Skeletal muscle satellite cell (primary cell): ENCODE measurements at regions not wholly inside any gene's neighbourhood (a gene's known extent, or its start where the extent isn't known, plus 50 kb on each side); places are given as distances from the start of the nearest gene placed in this dataset.
"Not testable (repeated sequence)": the region's sequence is repeated elsewhere in the genome, so short reads cannot be mapped to it uniquely, and the experiment has no call there.

Source experiments
- H3K27me3 ChIP-seq: 2 replicates; pipeline ENCODE4 v1.7.0; 2013; ENCODE audit warnings: low read length; ENCODE audit not compliant: control insufficient read depth, insufficient read depth
- H3K36me3 ChIP-seq: 2 replicates; pipeline ENCODE4 v1.7.0; 2013; ENCODE audit warnings: mild to moderate bottlenecking, control low read depth, low read length; ENCODE audit not compliant: insufficient read depth
- H3K4me1 ChIP-seq: 2 replicates; pipeline ENCODE4 v1.7.0; 2013; ENCODE audit warnings: low read length; ENCODE audit not compliant: control insufficient read depth, insufficient read depth
- H3K4me2 ChIP-seq: 2 replicates; pipeline ENCODE4 v1.7.0; 2013; ENCODE audit warnings: mild to moderate bottlenecking, low read length
- H3K4me3 ChIP-seq: 2 replicates; pipeline ENCODE4 v1.7.0; 2013; ENCODE audit warnings: low read length
- H3K9ac ChIP-seq: 2 replicates; pipeline ENCODE4 v1.7.0; 2013; ENCODE audit warnings: mild to moderate bottlenecking, low read depth, low read length, moderate library complexity
- H3K9me3 ChIP-seq: replicated peaks from 2 replicates; pipeline ENCODE4 v1.7.0; 2013; ENCODE audit warnings: mild to moderate bottlenecking, control low read depth, low read length

DNA sequence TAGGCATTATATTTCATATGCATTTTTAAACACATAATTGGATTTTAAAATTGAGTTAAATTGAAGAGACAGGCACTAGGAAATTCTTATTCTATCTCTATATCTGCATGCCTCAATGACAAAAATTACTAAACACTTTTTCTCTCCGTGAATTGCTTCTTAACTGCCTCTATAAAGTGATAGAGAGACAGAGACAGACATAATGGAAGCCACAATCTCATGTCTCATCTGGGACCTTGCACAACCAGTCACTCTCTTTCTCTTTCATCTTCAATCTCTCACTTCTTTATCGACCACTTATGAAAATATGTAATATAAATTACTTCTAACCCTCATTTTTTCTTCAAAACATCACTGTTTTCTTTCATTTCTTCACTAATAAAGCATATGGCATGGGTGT lies 238.9 kb upstream of the ZNF804A start:
- no peak overlapping the region for H3K4me3 ChIP-seq
- no peaks in the 10 kb centered on the region for H3K9me3 ChIP-seq
- H3K4me1 ChIP-seq: no peaks in the 10 kb centered on the region
- H3K36me3 ChIP-seq: no peaks in the 10 kb centered on the region
- H3K9ac ChIP-seq: no peak overlapping the region
- H3K4me2 ChIP-seq: no peak overlapping the region
- H3K27me3 ChIP-seq: no peaks in the 10 kb centered on the region

DNA sequence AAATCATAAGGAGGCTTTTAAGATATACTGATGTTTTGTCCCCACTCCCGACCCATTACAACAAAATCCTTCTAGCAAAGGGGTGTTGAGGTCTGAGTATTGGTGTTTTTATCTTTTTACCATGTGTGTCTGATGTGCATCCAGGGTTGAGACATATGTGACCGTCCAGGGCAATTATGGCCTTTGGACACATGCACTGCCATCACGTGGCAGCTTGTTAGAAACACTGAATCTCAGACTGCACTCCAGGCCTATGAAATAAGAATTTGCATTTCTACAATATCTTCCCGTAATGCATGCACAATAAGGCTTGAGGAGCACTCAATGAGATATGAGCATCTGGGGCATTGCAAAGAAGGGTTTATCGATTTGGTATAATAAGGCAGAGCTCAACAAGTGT lies 235.1 kb upstream of the ZNF804A start:
- Histone ChIP-seq H3K9me3 (no peaks in the 10 kb centered on the region), H3K36me3 (no peaks in the 10 kb centered on the region), H3K4me3 (no peak overlapping the region), H3K27me3 (no peaks in the 10 kb centered on the region), H3K4me1 (no peaks in the 10 kb centered on the region), H3K9ac (no peak overlapping the region), H3K4me2 (no peak overlapping the region)

DNA sequence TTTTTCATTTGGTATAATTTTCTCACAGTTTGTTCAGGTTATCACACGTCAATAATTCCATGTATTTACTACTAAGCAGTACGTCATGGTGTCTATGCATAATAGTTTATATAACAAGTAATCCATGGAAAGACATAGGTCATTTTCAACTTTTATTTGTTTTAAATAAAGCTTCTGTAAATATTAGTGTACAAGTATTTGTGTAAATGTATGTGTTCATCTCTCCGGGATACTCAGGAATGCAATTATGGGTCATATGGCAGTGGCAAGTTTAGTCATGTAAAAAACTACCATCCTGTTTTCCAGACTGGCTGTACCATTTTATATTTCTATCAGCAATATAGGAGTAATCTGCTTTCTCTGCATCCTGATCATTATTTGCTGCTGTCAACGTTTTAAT lies 231.1 kb upstream of the ZNF804A start:
- no peak overlapping the region for H3K4me3 ChIP-seq
- H3K4me1 ChIP-seq: no peaks in the 10 kb centered on the region
- no peak overlapping the region for H3K9ac ChIP-seq
- H3K4me2 ChIP-seq: no peak overlapping the region
- no peaks in the 10 kb centered on the region for H3K9me3 ChIP-seq
- H3K27me3 ChIP-seq: no peaks in the 10 kb centered on the region
- no peaks in the 10 kb centered on the region for H3K36me3 ChIP-seq

DNA sequence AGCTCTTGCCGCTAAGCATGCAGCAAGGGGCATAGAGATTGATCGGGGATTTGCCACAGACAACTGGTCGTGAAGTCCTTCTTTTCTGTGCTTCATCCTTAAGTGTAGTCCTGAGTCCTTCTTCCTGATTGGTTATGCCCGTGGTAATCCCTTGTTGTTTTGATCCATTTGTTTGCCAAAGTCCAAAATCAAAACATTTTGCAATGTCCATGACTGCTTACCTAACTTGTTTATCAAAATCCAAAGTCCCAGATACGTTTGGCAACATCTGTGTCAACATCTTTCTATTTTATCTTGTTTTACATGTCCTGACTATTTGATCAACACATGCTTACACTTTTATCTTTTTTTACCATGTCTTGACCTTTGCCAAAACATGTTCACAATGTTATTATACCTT lies 229.0 kb upstream of the ZNF804A start:
- H3K4me2 ChIP-seq: no peak overlapping the region
- H3K4me3 ChIP-seq: no peak overlapping the region
- H3K9ac ChIP-seq: no peak overlapping the region
- no peaks in the 10 kb centered on the region for H3K4me1 ChIP-seq
- no peaks in the 10 kb centered on the region for H3K27me3 ChIP-seq
- no peaks in the 10 kb centered on the region for H3K36me3 ChIP-seq
- no peaks in the 10 kb centered on the region for H3K9me3 ChIP-seq

DNA sequence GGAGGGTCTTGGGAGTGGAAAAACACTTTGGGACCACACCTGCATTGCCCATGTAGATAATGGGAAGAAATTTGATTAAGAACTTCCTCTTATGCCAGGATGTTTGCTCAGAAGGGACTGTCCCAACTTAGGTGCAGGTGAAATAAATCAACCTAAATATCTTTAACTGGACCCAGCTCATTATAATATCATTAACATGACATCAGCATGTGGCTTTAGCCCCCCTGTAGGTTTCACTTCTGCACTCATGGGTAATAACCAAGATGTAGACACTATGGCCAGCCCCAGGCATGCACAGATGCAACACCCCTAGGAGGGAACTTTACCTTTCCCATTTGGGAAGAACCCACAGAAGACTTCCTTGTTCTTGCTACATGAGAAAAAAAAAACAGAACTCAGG lies 227.4 kb upstream of the ZNF804A start:
- Histone ChIP-seq H3K27me3 (no peaks in the 10 kb centered on the region), H3K4me1 (no peaks in the 10 kb centered on the region), H3K9me3 (no peaks in the 10 kb centered on the region), H3K4me3 (no peak overlapping the region), H3K36me3 (no peaks in the 10 kb centered on the region), H3K4me2 (no peak overlapping the region), H3K9ac (no peak overlapping the region)

DNA sequence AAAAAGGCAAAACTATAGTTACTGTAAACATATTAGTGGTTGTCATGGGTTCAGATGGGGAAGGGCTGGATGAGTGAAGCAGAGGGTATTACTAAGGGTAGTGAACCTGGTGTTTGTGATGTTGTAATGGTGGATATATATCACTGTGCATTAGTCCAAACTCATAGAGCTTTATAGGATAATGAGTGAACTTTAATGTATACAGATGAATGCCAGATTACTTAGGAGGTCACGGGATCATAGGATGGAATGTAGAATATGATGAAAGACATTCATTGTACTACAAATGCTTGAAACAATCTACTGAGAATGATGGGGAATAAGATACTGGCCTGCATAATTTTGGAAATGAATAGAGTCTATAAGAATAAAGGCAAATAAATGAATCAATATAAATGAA lies 226.7 kb upstream of the ZNF804A start:
- H3K4me1 ChIP-seq: no peaks in the 10 kb centered on the region
- no peak overlapping the region for H3K4me2 ChIP-seq
- no peaks in the 10 kb centered on the region for H3K36me3 ChIP-seq
- no peak overlapping the region for H3K4me3 ChIP-seq
- no peaks in the 10 kb centered on the region for H3K9me3 ChIP-seq
- H3K9ac ChIP-seq: no peak overlapping the region
- H3K27me3 ChIP-seq: no peaks in the 10 kb centered on the region

DNA sequence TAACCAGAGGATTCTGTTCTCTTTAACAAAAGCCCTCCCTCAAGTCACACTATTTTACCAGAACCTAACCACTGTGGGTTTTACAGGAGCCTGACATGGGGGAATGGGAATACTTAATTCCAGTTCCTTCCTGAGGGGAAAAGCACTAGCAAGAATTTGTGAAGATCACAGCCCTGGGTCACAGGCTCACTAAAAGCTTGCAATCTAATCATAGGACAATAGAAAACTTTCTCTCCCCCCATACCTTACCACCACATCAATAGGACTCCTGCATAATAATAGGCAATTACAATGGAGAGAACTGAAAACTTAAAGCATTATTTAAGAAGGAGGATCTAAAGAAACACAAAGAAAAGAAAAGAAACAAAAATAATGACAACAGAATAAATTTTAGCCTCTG lies 225.8 kb upstream of the ZNF804A start:
- Histone ChIP-seq H3K4me2 (no peak overlapping the region), H3K9me3 (no peaks in the 10 kb centered on the region), H3K36me3 (no peaks in the 10 kb centered on the region), H3K4me1 (no peaks in the 10 kb centered on the region), H3K27me3 (no peaks in the 10 kb centered on the region), H3K9ac (no peak overlapping the region), H3K4me3 (no peak overlapping the region)

DNA sequence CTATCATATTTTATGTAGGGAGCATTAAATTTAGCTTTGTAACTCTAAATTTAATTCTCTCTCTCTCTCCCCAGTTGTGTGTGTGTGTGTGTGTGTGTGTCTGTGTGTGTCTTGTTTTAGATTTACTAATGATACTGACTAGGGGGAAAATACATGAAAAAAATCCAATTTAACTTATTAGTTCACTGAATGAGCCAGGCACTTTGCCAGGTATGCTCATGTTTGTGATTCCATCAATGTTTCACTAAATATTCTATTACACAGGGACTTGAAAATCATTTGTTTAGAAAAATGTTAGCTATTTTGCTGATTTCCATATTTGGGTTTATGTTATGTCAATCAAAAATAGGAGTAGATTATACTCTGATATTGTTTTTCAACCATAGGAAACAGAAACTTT lies 203.7 kb upstream of the ZNF804A start:
- Histone ChIP-seq H3K36me3 (no peaks in the 10 kb centered on the region), H3K4me3 (no peak overlapping the region), H3K4me2 (no peak overlapping the region), H3K9ac (no peak overlapping the region), H3K9me3 (no peaks in the 10 kb centered on the region), H3K27me3 (no peaks in the 10 kb centered on the region), H3K4me1 (no peaks in the 10 kb centered on the region)

DNA sequence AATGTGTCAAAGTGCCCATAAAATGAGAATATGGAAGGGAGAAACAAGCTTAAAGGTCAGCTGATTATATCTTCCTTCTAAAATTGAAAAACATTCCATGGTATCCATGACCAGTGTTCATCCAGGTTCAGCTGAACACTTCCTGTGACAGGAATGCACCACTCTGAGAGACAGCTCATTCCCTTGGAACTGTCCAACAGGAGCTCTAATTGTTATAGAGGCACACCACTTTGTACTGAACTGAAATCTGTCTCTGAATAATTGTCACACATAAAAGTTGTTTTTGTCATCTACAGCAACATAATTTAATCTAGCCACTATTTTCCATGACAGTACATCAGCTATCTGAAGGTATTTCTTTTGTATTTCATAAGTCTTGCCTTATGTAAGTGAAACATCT lies 195.9 kb upstream of the ZNF804A start:
- Histone ChIP-seq H3K4me1 (no peaks in the 10 kb centered on the region), H3K36me3 (no peaks in the 10 kb centered on the region), H3K9me3 (no peaks in the 10 kb centered on the region), H3K9ac (no peak overlapping the region), H3K4me3 (no peak overlapping the region), H3K27me3 (no peaks in the 10 kb centered on the region), H3K4me2 (no peak overlapping the region)

DNA sequence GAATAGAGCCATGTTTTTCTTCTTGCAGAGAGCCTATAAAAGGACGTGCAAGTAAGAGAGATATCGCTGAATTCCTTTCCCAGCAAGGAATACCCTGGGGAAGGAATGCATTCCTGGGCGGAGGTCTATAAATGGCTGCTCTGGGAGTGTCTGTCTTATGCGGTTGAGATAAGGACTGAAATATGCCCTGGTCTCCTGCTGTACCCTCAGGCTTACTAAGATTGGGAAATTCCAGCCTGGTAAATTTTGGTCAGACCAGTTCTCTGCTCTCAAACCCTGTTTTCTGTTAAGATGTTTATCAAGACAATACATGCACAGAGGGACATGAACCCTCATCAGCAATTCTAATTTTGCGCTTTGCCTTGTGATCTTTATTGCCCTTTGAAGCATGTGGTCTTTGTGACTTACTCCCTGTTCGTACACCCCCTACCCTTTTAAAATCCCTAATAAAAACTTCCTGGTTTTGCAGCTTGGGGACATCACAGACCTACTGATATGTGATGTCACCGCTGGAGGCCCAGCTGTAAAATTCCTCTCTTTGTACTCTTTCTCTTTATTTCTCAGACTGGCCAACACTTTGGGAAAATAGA lies 191.2 kb upstream of the ZNF804A start:
- H3K27me3 ChIP-seq, H3K4me3 ChIP-seq, H3K4me1 ChIP-seq, H3K9ac ChIP-seq, H3K36me3 ChIP-seq, H3K9me3 ChIP-seq, H3K4me2 ChIP-seq: not testable (repeated sequence)

DNA sequence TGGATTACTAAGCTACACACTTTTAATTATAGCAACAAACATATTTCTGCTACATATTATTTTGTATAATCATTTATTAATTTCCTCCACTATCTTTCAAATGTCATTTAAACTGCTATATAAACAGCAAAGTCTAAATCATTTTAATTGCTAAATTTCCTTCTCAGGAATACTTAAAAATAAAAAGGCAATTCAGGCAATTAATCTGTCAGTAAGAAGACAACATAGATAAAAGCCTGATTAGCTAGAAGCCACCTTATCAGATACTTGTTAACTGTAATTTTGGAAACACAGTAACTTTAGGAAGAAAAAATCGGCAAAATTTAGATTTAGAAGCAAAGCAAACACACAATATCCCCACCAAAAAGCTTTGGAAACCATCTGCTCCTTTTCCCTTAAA lies 188.2 kb upstream of the ZNF804A start:
- Histone ChIP-seq H3K4me3 (no peak overlapping the region), H3K27me3 (no peaks in the 10 kb centered on the region), H3K36me3 (no peaks in the 10 kb centered on the region), H3K9me3 (no peaks in the 10 kb centered on the region), H3K4me2 (no peak overlapping the region), H3K9ac (no peak overlapping the region), H3K4me1 (no peaks in the 10 kb centered on the region)

DNA sequence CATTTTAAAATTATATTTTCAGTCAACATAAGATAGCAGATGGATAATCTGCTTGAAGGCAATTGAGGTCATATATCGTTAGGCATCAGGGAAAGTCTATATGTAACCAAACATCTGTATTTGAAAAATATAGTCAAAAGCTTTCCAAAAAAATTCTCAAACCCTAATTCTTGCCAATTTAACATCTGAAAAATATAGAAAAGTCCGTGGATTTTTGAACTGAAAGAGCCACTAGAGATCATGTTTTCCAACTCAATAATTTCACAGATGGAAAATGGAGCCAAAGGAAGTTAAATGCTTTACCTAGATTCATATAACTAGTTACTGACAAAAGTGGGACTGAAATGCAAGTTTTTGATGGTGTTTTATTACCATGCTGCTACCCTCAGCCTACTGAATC lies 185.1 kb upstream of the ZNF804A start:
- no peaks in the 10 kb centered on the region for H3K36me3 ChIP-seq
- no peak overlapping the region for H3K9ac ChIP-seq
- no peaks in the 10 kb centered on the region for H3K9me3 ChIP-seq
- no peak overlapping the region for H3K4me3 ChIP-seq
- no peak overlapping the region for H3K4me2 ChIP-seq
- no peaks in the 10 kb centered on the region for H3K27me3 ChIP-seq
- H3K4me1 ChIP-seq: no peaks in the 10 kb centered on the region
